Endodermal cell (in vitro differentiated cells): ENCODE measurements at regions not wholly inside any gene's neighbourhood (a gene's known extent, or its start where the extent isn't known, plus 50 kb on each side); places are given as distances from the start of the nearest gene placed in this dataset.

Source experiments
- DNase-seq: peaks from one replicate; pipeline ENCODE4 v3.0.0-alpha.2; 2017
- H3K27ac ChIP-seq: 2 replicates; pipeline ENCODE4 v1.5.1; 2013; ENCODE audit warnings: mild to moderate bottlenecking, low read depth, low read length, moderate library complexity
- H3K27me3 ChIP-seq: 2 replicates; pipeline ENCODE4 v1.6.1; 2013; ENCODE audit warnings: mild to moderate bottlenecking, low read length, moderate library complexity; ENCODE audit not compliant: insufficient read depth, control insufficient read depth, poor library complexity, severe bottlenecking
- H3K36me3 ChIP-seq: 2 replicates; pipeline ENCODE4 v1.7.0; 2013; ENCODE audit warnings: mild to moderate bottlenecking, low read length, moderate library complexity; ENCODE audit not compliant: control insufficient read depth, insufficient read depth
- H3K4me1 ChIP-seq: one replicate; pipeline ENCODE4 v1.7.0; 2013; ENCODE audit warnings: low read length; ENCODE audit not compliant: control insufficient read depth, insufficient read depth
- H3K4me3 ChIP-seq: 2 replicates; pipeline ENCODE4 v1.5.1; 2013; ENCODE audit warnings: mild to moderate bottlenecking, low read length, moderate library complexity
- H3K9ac ChIP-seq: 2 replicates; pipeline ENCODE4 v1.6.1; 2013; ENCODE audit warnings: mild to moderate bottlenecking, low read length, moderate library complexity; ENCODE audit not compliant: poor library complexity, severe bottlenecking; ENCODE audit errors: extremely low read depth
- H3K9me3 ChIP-seq: 2 replicates; pipeline ENCODE4 v1.6.1; 2013; ENCODE audit warnings: mild to moderate bottlenecking, low read length, moderate library complexity; ENCODE audit not compliant: control insufficient read depth
- H3K27ac Mint-ChIP-seq: 2 replicates; pipeline ENCODE4 v1.8.0; 2020; ENCODE audit warnings: mixed read lengths
- H3K27me3 Mint-ChIP-seq: 2 replicates; pipeline ENCODE4 v1.8.0; 2021; ENCODE audit warnings: mild to moderate bottlenecking, mixed read lengths; ENCODE audit not compliant: insufficient read depth
- H3K36me3 Mint-ChIP-seq: 2 replicates; pipeline ENCODE4 v1.8.0; 2020; ENCODE audit warnings: low read depth, mixed read lengths
- H3K4me1 Mint-ChIP-seq: 2 replicates; pipeline ENCODE4 v1.8.0; 2020; ENCODE audit warnings: mixed read lengths
- H3K4me3 Mint-ChIP-seq: 2 replicates; pipeline ENCODE4 v1.8.0; 2020; ENCODE audit warnings: mild to moderate bottlenecking, moderate library complexity, mixed read lengths
- H3K9me3 Mint-ChIP-seq: 2 replicates; pipeline ENCODE4 v1.8.0; 2020; ENCODE audit warnings: mild to moderate bottlenecking, mixed read lengths
- CTCF ChIP-seq: fragments of 200-600 bp; sonication (generic); conservative IDR thresholded peaks from 2 replicates; pipeline ENCODE4 v1.5.0; 2021; ENCODE audit warnings: antibody characterized with exemption, mild to moderate bottlenecking
- WGBS, 2 experiments: methylation state at CpG; one replicate each; pipeline versions ENCODE4 v1.1.5 to v1.1.7; 2013; ENCODE audit warnings: missing lambda C conversion rate in 2 of 2, mixed read lengths in 1 of 2; ENCODE audit not compliant: insufficient coverage in 1 of 2, insufficient read length in 1 of 2; 5-methylcytosine and 5-hydroxymethylcytosine counted together

GRCh38 chr7:155984028-155984580 lies 171.8 kb upstream of the SHH start:
- Mint-ChIP-seq H3K4me1 (no peaks in the 10 kb centered on the region), H3K36me3 (no peaks in the 10 kb centered on the region), H3K27me3 (peaks cover 14% of the 10 kb centered on the region), H3K9me3 (peaks cover 4% of the 10 kb centered on the region), H3K4me3 (no peak overlapping the region), H3K27ac (no peak overlapping the region)
- no peak overlapping the region for H3K27ac ChIP-seq
- H3K27me3 ChIP-seq: no peaks in the 10 kb centered on the region
- H3K4me3 ChIP-seq: no peak overlapping the region
- H3K36me3 ChIP-seq: no peaks in the 10 kb centered on the region
- TF ChIP-seq CTCF: no peak
- 78 to 83% methylated on average over 10 of the region's 10 CpGs for WGBS, 2 experiments
- H3K4me1 ChIP-seq: no peaks in the 10 kb centered on the region
- no peak overlapping the region for H3K9ac ChIP-seq
- peak; percentile 16 for DNase-seq
- H3K9me3 ChIP-seq: no peaks in the 10 kb centered on the region

GRCh38 chr7:155983176-155983815 lies 171.0 kb upstream of the SHH start:
- H3K9me3 Mint-ChIP-seq: no peaks in the 10 kb centered on the region
- no peaks in the 10 kb centered on the region for H3K36me3 Mint-ChIP-seq
- Histone ChIP-seq H3K9ac (no peak overlapping the region), H3K4me3 (no peak overlapping the region), H3K27me3 (no peaks in the 10 kb centered on the region), H3K27ac (no peak overlapping the region), H3K36me3 (no peaks in the 10 kb centered on the region), H3K9me3 (no peaks in the 10 kb centered on the region), H3K4me1 (no peaks in the 10 kb centered on the region)
- H3K4me1 Mint-ChIP-seq: no peaks in the 10 kb centered on the region
- 83 to 85% methylated on average over 13 to 14 of the region's 14 CpGs for WGBS, 2 experiments
- TF ChIP-seq CTCF: no peak
- peaks cover 14% of the 10 kb centered on the region for H3K27me3 Mint-ChIP-seq
- no peak overlapping the region for H3K27ac Mint-ChIP-seq
- DNase-seq: peak; percentile 20
- no peak overlapping the region for H3K4me3 Mint-ChIP-seq

GRCh38 chr7:155981703-155982102 lies 169.4 kb upstream of the SHH start:
- H3K9me3 ChIP-seq: no peaks in the 10 kb centered on the region
- TF ChIP-seq CTCF: no peak
- no peak overlapping the region for H3K27ac Mint-ChIP-seq
- no peaks in the 10 kb centered on the region for H3K9me3 Mint-ChIP-seq
- H3K36me3 ChIP-seq: no peaks in the 10 kb centered on the region
- H3K4me1 Mint-ChIP-seq: no peaks in the 10 kb centered on the region
- no peaks in the 10 kb centered on the region for H3K4me1 ChIP-seq
- H3K27ac ChIP-seq: no peak overlapping the region
- no peaks in the 10 kb centered on the region for H3K36me3 Mint-ChIP-seq
- H3K27me3 Mint-ChIP-seq: peaks cover 10% of the 10 kb centered on the region
- no peaks in the 10 kb centered on the region for H3K27me3 ChIP-seq
- H3K9ac ChIP-seq: no peak overlapping the region
- H3K4me3 ChIP-seq: no peak overlapping the region
- 40 to 76% methylated on average over 1 to 2 of the region's 2 CpGs for WGBS, 2 experiments
- H3K4me3 Mint-ChIP-seq: no peak overlapping the region
- DNase-seq: no peak
